Endothelial cell of umbilical vein (primary cell): ENCODE measurements at regions not wholly inside any gene's neighbourhood (a gene's known extent, or its start where the extent isn't known, plus 50 kb on each side); places are given as distances from the start of the nearest gene placed in this dataset.

Source experiments
- BruUV-seq: library from RNA; stranded (reverse); fragments of 400-500 nt; replicated peaks from 2 replicates; lab custom pipeline; 2021; lab: Mats Ljungman, UMichigan
- CTCF ChIA-PET: fragments of 300-600, 350-600 bp; sonication (Branson Sonifier 250); formaldehyde crosslinking; loops from one replicate; lab custom pipeline; 2021; ENCODE audit warnings: antibody characterized with exemption, inconsistent platforms; lab: Charles Lee
- POLR2A ChIA-PET: fragments of 300-600, 350-600 bp; sonication (Branson Sonifier 250); formaldehyde crosslinking; loops from one replicate; lab custom pipeline; 2021; ENCODE audit warnings: antibody characterized with exemption, inconsistent platforms; lab: Charles Lee
- DNase-seq: peaks from one replicate; pipeline ENCODE4 v3.0.0-alpha.2; 2011; ENCODE audit warnings: low read depth, low spot score
- FAIRE-seq: peaks from 2 replicates; lab custom pipeline; 2011; peaks lifted over from hg19 to GRCh38; lab: Jason Lieb, UNC
- H2AFZ ChIP-seq: 2 replicates; pipeline ENCODE4 v1.6.0; 2012; ENCODE audit warnings: low read depth, low read length, control low read depth, inconsistent platforms
- H3K27ac ChIP-seq: 2 replicates; pipeline ENCODE4 v1.5.1; 2011; ENCODE audit warnings: low read depth, mild to moderate bottlenecking, control low read depth, low read length, moderate library complexity; ENCODE audit not compliant: insufficient read depth
- H3K27me3 ChIP-seq, 2 experiments: 2 replicates each; pipeline versions ENCODE4 v1.6.0 to v1.6.1; 2011; ENCODE audit warnings: low read length in 2 of 2, mixed read lengths in 1 of 2; ENCODE audit not compliant: control insufficient read depth in 2 of 2, insufficient read depth in 2 of 2
- H3K36me3 ChIP-seq, 2 experiments: 2 replicates in 1 of 2; 3 replicates in 1 of 2; pipeline ENCODE4 v1.5.1; 2011; ENCODE audit warnings: low read length in 2 of 2, mild to moderate bottlenecking in 1 of 2, moderate library complexity in 1 of 2; ENCODE audit not compliant: control insufficient read depth in 2 of 2, insufficient read depth in 2 of 2; ENCODE audit errors: extremely low read depth in 1 of 2
- H3K4me1 ChIP-seq: 3 replicates; pipeline ENCODE4 v1.5.1; 2011; ENCODE audit warnings: mild to moderate bottlenecking, low read length; ENCODE audit not compliant: control insufficient read depth, insufficient read depth; ENCODE audit errors: extremely low read depth
- H3K4me2 ChIP-seq: 2 replicates; pipeline ENCODE4 v1.6.1; 2011; ENCODE audit warnings: low read length, control low read depth, mixed read lengths; ENCODE audit not compliant: insufficient read depth
- H3K4me3 ChIP-seq, 3 experiments: fragments of 200-600 bp in 1 of 3; sonication (generic), shearing (Covaris generic) in 1 of 3; replicated peaks in 1 of 3; 2 replicates each; pipeline ENCODE4 v1.5.1; 2011 to 2016; ENCODE audit warnings: control low read depth in 3 of 3, low read length in 3 of 3, mild to moderate bottlenecking in 2 of 3, inconsistent platforms in 1 of 3, low read depth in 1 of 3, moderate library complexity in 1 of 3; ENCODE audit not compliant: insufficient read depth in 1 of 3
- H3K79me2 ChIP-seq: 2 replicates; pipeline ENCODE4 v1.6.0; 2012; ENCODE audit warnings: low read length, inconsistent platforms; ENCODE audit not compliant: control insufficient read depth, insufficient read depth
- H3K9ac ChIP-seq: replicated peaks from 2 replicates; pipeline ENCODE3; 2011; ENCODE audit warnings: low read length, control low read depth; ENCODE audit not compliant: insufficient read depth; ENCODE audit errors: extremely low read depth
- H3K9me1 ChIP-seq: replicated peaks from 3 replicates; pipeline ENCODE4 v1.6.0; 2011; ENCODE audit warnings: mild to moderate bottlenecking, low read length; ENCODE audit not compliant: control insufficient read depth, insufficient read depth; ENCODE audit errors: extremely low read depth
- H3K9me3 ChIP-seq: replicated peaks from 2 replicates; pipeline ENCODE4 v1.5.1; 2012; ENCODE audit warnings: low read length, inconsistent platforms; ENCODE audit not compliant: control insufficient read depth, insufficient read depth
- H4K20me1 ChIP-seq: replicated peaks from 2 replicates; pipeline ENCODE3; 2011; ENCODE audit warnings: mild to moderate bottlenecking, low read length; ENCODE audit not compliant: control insufficient read depth, insufficient read depth; ENCODE audit errors: extremely low read depth
- CTCF ChIP-seq, 2 donors: IDR thresholded peaks; 1 replicate in 1 of 2; 2 replicates in 1 of 2; pipeline ENCODE4 v1.5.1; 2011; ENCODE audit warnings: low read length in 2 of 2, mild to moderate bottlenecking in 2 of 2, moderate library complexity in 2 of 2, control low read depth in 1 of 2, inconsistent platforms in 1 of 2, low read depth in 1 of 2; ENCODE audit not compliant: insufficient read depth in 1 of 2; ENCODE audit errors: extremely low read depth in 1 of 2
- EZH2 ChIP-seq: IDR thresholded peaks from 2 replicates; pipeline ENCODE4 v1.6.1; 2012; ENCODE audit warnings: borderline replicate concordance, low read depth, mild to moderate bottlenecking, moderate library complexity, low read length, inconsistent platforms; ENCODE audit not compliant: severe bottlenecking
- FOS ChIP-seq: IDR thresholded peaks from 2 replicates; pipeline ENCODE4 v1.6.1; 2011; ENCODE audit warnings: mild to moderate bottlenecking, low read length, moderate library complexity, borderline replicate concordance; ENCODE audit not compliant: insufficient read depth
- GATA2 ChIP-seq: IDR thresholded peaks from 2 replicates; pipeline ENCODE4 v1.7.0; 2011; ENCODE audit warnings: low read depth, mild to moderate bottlenecking, moderate library complexity, mixed read lengths, low read length; ENCODE audit not compliant: insufficient read length, insufficient read depth
- JUN ChIP-seq: IDR thresholded peaks from 2 replicates; pipeline ENCODE4 v1.6.1; 2011; ENCODE audit warnings: borderline replicate concordance, low read depth; ENCODE audit not compliant: insufficient read length, insufficient read depth
- MAX ChIP-seq: IDR thresholded peaks from 2 replicates; pipeline ENCODE4 v1.6.1; 2011; ENCODE audit not compliant: insufficient read depth, insufficient read length
- MYC ChIP-seq: IDR thresholded peaks from one replicate; pipeline ENCODE4 v1.6.1; 2011; ENCODE audit warnings: mild to moderate bottlenecking, low read depth, low read length
- POLR2A ChIP-seq: IDR thresholded peaks from 2 replicates; pipeline ENCODE4 v1.6.1; 2012; ENCODE audit warnings: low read depth, mild to moderate bottlenecking, control low read depth, low read length
- POLR2AphosphoS5 ChIP-seq: IDR thresholded peaks from 2 replicates; pipeline ENCODE4 v1.6.1; 2012; ENCODE audit warnings: low read depth, mild to moderate bottlenecking, control low read depth, low read length, moderate library complexity; ENCODE audit not compliant: insufficient read depth
- dilution Hi-C: fragments of 300-500 bp; cut with MboI; formaldehyde crosslinking; loops from one replicate; pipeline ENCODE4 v1.15.0; 2019; ENCODE audit warnings: low sequenced_read_pairs; ENCODE audit not compliant: extremely low pct_ligation_motif_present
- intact Hi-C: fragments of 100-400 bp; cut with micrococcal nuclease; formaldehyde crosslinking; loops from one replicate; pipeline ENCODE4 v1.10.0; 2022

GRCh38 chr2:60383401-60384143, 169.9 kb downstream of the BCL11A start:
- POLR2A ChIA-PET, result no interaction called here
- FAIRE-seq, result no peak
- no peak for TF ChIP-seq FOS
- TF ChIP-seq CTCF (IDR thresholded peaks at IDR 0.05; ENCODE audit: extremely low read depth in 1 of 2, insufficient read depth in 1 of 2, low read depth in 1 of 2, low read length in 2 of 2), result no peak
- TF ChIP-seq MAX, result no peak
- no peak for TF ChIP-seq GATA2
- no peak for TF ChIP-seq EZH2
- no peak for TF ChIP-seq POLR2A
- no peak for TF ChIP-seq POLR2AphosphoS5
- no peak for TF ChIP-seq JUN
- no peak for TF ChIP-seq MYC
- no peak overlapping the region for H2AFZ ChIP-seq
- no peaks in the 10 kb centered on the region for H3K4me1 ChIP-seq
- BruUV-seq, result no TSS peak
- no peak overlapping the region for H3K27ac ChIP-seq
- dilution Hi-C loops (no loop called here), intact Hi-C loops (no loop called here)
- no peak overlapping the region for H3K4me3 ChIP-seq
- H3K4me2 ChIP-seq, result no peak overlapping the region
- H3K79me2 ChIP-seq, result no peaks in the 10 kb centered on the region
- no peaks in the 10 kb centered on the region for H4K20me1 ChIP-seq
- DNase-seq, result no peak
- H3K27me3 ChIP-seq, result no peaks in the 10 kb centered on the region
- H3K9ac ChIP-seq, result no peak overlapping the region
- CTCF ChIA-PET, result no interaction called here
- H3K9me3 ChIP-seq, result no peaks in the 10 kb centered on the region
- no peaks in the 10 kb centered on the region for H3K9me1 ChIP-seq
- H3K36me3 ChIP-seq, result no peaks in the 10 kb centered on the region
